ENCODE measurements at regions not wholly inside any gene's neighbourhood (a gene's known extent, or its start where the extent isn't known, plus 50 kb on each side); places are given as distances from the start of the nearest gene placed in this dataset.

DNA sequence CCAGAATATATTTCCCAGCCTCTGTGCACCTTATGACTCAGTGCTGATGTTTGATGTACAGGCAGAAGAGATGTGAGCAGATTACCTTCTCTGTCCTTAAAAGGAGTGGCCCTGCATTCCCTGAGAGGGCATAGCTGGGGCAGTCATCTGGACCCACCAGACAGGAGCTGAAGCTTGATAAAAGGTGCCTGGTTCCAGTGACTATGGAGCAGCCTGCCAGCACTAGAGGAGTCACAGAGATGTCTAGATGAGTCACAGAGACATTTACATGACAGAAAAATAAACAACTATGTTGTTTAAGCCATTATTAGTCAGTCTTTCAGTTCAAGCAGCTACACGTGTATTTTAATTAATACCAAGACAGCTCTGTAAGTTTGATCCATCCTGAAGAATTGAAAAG, 237.1 kb upstream of the MOCS1 start:
- 35% methylated on average over 1 of the region's 1 CpG for WGBS
- TF ChIP-seq CTCF (IDR thresholded peaks at IDR 0.05) (no peak), POLR2AphosphoS5 (IDR thresholded peaks at IDR 0.05) (no peak), POLR2A (IDR thresholded peaks at IDR 0.05) (no peak)
- intact Hi-C loops (cut with DNase I) = no loop called here
- H3K36me3 ChIP-seq = no peaks in the 10 kb centered on the region
- no peak overlapping the region for H3K27ac ChIP-seq
- no peak for DNase-seq (ENCODE audit: low spot score)
- no peak overlapping the region for H3K4me3 ChIP-seq
- no peaks in the 10 kb centered on the region for H3K9me3 ChIP-seq
- H3K4me1 ChIP-seq (replicated peaks) = no peaks in the 10 kb centered on the region
- no peaks in the 10 kb centered on the region for H3K27me3 ChIP-seq (replicated peaks; ENCODE audit: insufficient read depth)

DNA sequence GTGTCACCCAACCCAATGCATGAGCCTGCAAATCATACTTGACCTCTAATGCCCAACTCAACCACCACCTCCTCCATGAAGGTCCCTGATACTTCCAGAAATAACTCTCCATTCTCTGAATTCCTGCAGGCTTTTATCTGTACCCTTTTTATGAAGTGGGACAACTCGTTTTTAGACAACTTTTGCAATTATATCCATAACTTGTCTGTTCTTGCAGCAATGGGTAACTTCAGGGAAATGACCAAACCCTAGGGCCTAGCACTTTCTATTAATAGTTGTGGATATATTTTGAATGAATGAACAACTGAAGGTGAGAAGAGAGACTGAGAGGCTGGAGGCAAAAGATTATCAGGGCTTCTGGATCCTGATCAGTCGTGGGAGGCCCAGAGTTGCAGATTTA, 236.6 kb upstream of the MOCS1 start:
- Histone ChIP-seq H3K36me3 (no peaks in the 10 kb centered on the region), H3K27me3 (replicated peaks; ENCODE audit: insufficient read depth) (no peaks in the 10 kb centered on the region), H3K9me3 (no peaks in the 10 kb centered on the region), H3K27ac (no peak overlapping the region), H3K4me3 (no peak overlapping the region), H3K4me1 (replicated peaks) (no peaks in the 10 kb centered on the region)
- TF ChIP-seq POLR2AphosphoS5 (IDR thresholded peaks at IDR 0.05) = no peak
- TF ChIP-seq POLR2A (IDR thresholded peaks at IDR 0.05) = no peak
- no peak for TF ChIP-seq CTCF (IDR thresholded peaks at IDR 0.05)
- no peak for DNase-seq (ENCODE audit: low spot score)
- WGBS = 46% methylated on average over 2 of the region's 2 CpGs
- intact Hi-C loops (cut with DNase I) = no loop called here

- H3K9me3 ChIP-seq = no peaks in the 10 kb centered on the region
- no peaks in the 10 kb centered on the region for H3K4me1 ChIP-seq (replicated peaks)
- H3K4me3 ChIP-seq = no peak overlapping the region
- no peak overlapping the region for H3K27ac ChIP-seq
- TF ChIP-seq CTCF (IDR thresholded peaks at IDR 0.05) (no peak), POLR2A (IDR thresholded peaks at IDR 0.05) (no peak), POLR2AphosphoS5 (IDR thresholded peaks at IDR 0.05) (no peak)
- 86% methylated on average over 7 of the region's 7 CpGs for WGBS
- no peak for DNase-seq (ENCODE audit: low spot score)
- H3K27me3 ChIP-seq (replicated peaks; ENCODE audit: insufficient read depth) = no peaks in the 10 kb centered on the region
- no peaks in the 10 kb centered on the region for H3K36me3 ChIP-seq
- intact Hi-C loops (cut with DNase I) = no loop called here
Measured at GRCh38 chr6:40169878-40170277, 235.6 kb upstream of the MOCS1 start.

GRCh38 chr6:40166963-40167362, 232.7 kb upstream of the MOCS1 start:
- H3K4me3 ChIP-seq = no peak overlapping the region
- no peaks in the 10 kb centered on the region for H3K36me3 ChIP-seq
- intact Hi-C loops (cut with DNase I) = no loop called here
- H3K9me3 ChIP-seq = no peaks in the 10 kb centered on the region
- no peaks in the 10 kb centered on the region for H3K27me3 ChIP-seq (replicated peaks; ENCODE audit: insufficient read depth)
- no peak for DNase-seq (ENCODE audit: low spot score)
- H3K27ac ChIP-seq = no peak overlapping the region
- TF ChIP-seq POLR2AphosphoS5 (IDR thresholded peaks at IDR 0.05) = no peak
- TF ChIP-seq CTCF (IDR thresholded peaks at IDR 0.05) = no peak
- no peak for TF ChIP-seq POLR2A (IDR thresholded peaks at IDR 0.05)
- no peaks in the 10 kb centered on the region for H3K4me1 ChIP-seq (replicated peaks)

- TF ChIP-seq CTCF (IDR thresholded peaks at IDR 0.05) (no peak), POLR2A (IDR thresholded peaks at IDR 0.05) (no peak), POLR2AphosphoS5 (IDR thresholded peaks at IDR 0.05) (no peak)
- WGBS = 90% methylated on average over 7 of the region's 7 CpGs
- no peaks in the 10 kb centered on the region for H3K9me3 ChIP-seq
- DNase-seq (ENCODE audit: low spot score) = no peak
- H3K36me3 ChIP-seq = no peaks in the 10 kb centered on the region
- no peaks in the 10 kb centered on the region for H3K4me1 ChIP-seq (replicated peaks)
- no peak overlapping the region for H3K4me3 ChIP-seq
- no peak overlapping the region for H3K27ac ChIP-seq
- intact Hi-C loops (cut with DNase I) = no loop called here
- no peaks in the 10 kb centered on the region for H3K27me3 ChIP-seq (replicated peaks; ENCODE audit: insufficient read depth)
Measured at GRCh38 chr6:40165036-40165709, 230.9 kb upstream of the MOCS1 start.
